SU-DHL-6 (cell line): ENCODE measurements at regions not wholly inside any gene's neighbourhood (a gene's known extent, or its start where the extent isn't known, plus 50 kb on each side); places are given as distances from the start of the nearest gene placed in this dataset.
"Not testable (repeated sequence)": the region's sequence is repeated elsewhere in the genome, so short reads cannot be mapped to it uniquely, and the experiment has no call there.

Source experiments
- H2AFZ ChIP-seq: fragments of 200-600 bp; sonication (generic); 2 replicates; pipeline ENCODE4 v1.6.1; 2014; ENCODE audit warnings: low read depth, mild to moderate bottlenecking, moderate library complexity, mixed read lengths, antibody characterized with exemption, low read length; ENCODE audit not compliant: severe bottlenecking
- H3F3A ChIP-seq: fragments of 200-600 bp; shearing (Covaris generic); 2 replicates; pipeline ENCODE4 v1.6.0; 2016; ENCODE audit warnings: antibody characterized with exemption, mild to moderate bottlenecking; ENCODE audit not compliant: insufficient read depth
- H3K27ac ChIP-seq: fragments of 200-600 bp; sonication (generic); 2 replicates; pipeline ENCODE4 v1.5.1; 2016; ENCODE audit warnings: low read depth, mild to moderate bottlenecking, low read length, moderate library complexity, mixed read lengths
- H3K27me3 ChIP-seq: fragments of 200-600 bp; sonication (generic), shearing (Covaris generic); 2 replicates; pipeline ENCODE4 v1.6.0; 2014; ENCODE audit warnings: mild to moderate bottlenecking, low read length
- H3K36me3 ChIP-seq: fragments of 200-600 bp; sonication (generic); 2 replicates; pipeline ENCODE4 v1.6.1; 2014; ENCODE audit warnings: mild to moderate bottlenecking, low read length, mixed read lengths
- H3K4me2 ChIP-seq: fragments of 300-600, 200-600 bp; shearing (Covaris generic), sonication (generic); 2 replicates; pipeline ENCODE4 v1.6.0; 2014; ENCODE audit warnings: low read length, low read depth, mild to moderate bottlenecking; ENCODE audit not compliant: poor library complexity, severe bottlenecking
- H3K4me3 ChIP-seq: fragments of 200-600 bp; sonication (generic); 2 replicates; pipeline ENCODE4 v1.5.1; 2014; ENCODE audit warnings: antibody characterized with exemption, low read length, mild to moderate bottlenecking, mixed read lengths; ENCODE audit not compliant: insufficient read depth, poor library complexity, severe bottlenecking
- H3K79me2 ChIP-seq: fragments of 200-600 bp; sonication (generic); 2 replicates; pipeline ENCODE4 v1.6.1; 2014; ENCODE audit warnings: mild to moderate bottlenecking, low read length, moderate library complexity; ENCODE audit not compliant: insufficient read depth
- H3K9ac ChIP-seq: fragments of 200-600 bp; sonication (generic); 2 replicates; pipeline ENCODE4 v1.7.0; 2014; ENCODE audit warnings: mild to moderate bottlenecking, low read length
- H3K9me2 ChIP-seq: fragments of 200-600 bp; sonication (generic); replicated peaks from 2 replicates; pipeline ENCODE4 v1.6.1; 2014; ENCODE audit warnings: low read length; ENCODE audit not compliant: insufficient read depth
- H3K9me3 ChIP-seq: fragments of 200-600 bp; sonication (generic); 2 replicates; pipeline ENCODE4 v1.6.1; 2014; ENCODE audit warnings: low read length, mixed read lengths; ENCODE audit not compliant: insufficient read depth
- H4K20me1 ChIP-seq: fragments of 200-600 bp; sonication (generic); 2 replicates; pipeline ENCODE4 v1.6.1; 2014; ENCODE audit warnings: low read depth, mild to moderate bottlenecking, antibody characterized with exemption, low read length, moderate library complexity, mixed read lengths
- EZH2phosphoT487 ChIP-seq: fragments of 200-600 bp; sonication (generic), shearing (Covaris generic); conservative IDR thresholded peaks from 2 replicates; pipeline ENCODE4 v1.6.1; 2018; ENCODE audit warnings: mild to moderate bottlenecking, antibody characterized with exemption, low read length, moderate library complexity, mixed read lengths
- TF ChIP-seq, protein P1 (sequence below): fragments of 200-600 bp; sonication (generic); IDR thresholded peaks from one replicate; pipeline ENCODE4 v1.5.1; 2017; ENCODE audit warnings: antibody characterized with exemption, mild to moderate bottlenecking, low read length, moderate library complexity; ENCODE audit not compliant: insufficient read depth, poor library complexity, severe bottlenecking

DNA sequence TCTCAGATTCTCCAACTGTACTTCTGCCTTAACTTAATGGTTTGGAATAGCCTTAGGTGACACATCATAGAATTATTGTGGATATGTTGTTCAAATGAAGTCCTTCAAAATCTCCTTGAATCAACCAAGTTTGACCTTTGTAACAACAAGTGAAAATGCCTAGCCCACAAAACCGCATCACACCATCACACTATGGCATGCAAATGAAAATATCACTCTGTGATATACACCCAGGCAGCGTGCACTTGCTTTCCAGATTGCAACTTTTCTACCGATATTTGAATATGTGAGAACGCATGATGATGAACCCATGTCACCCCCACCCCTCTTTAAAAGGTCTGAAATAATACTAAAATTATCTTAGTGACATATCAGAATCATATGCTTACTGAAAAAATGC is 656.7 kb downstream of the GABRG1 start:
- H3K36me3 ChIP-seq: no peaks in the 10 kb centered on the region

DNA sequence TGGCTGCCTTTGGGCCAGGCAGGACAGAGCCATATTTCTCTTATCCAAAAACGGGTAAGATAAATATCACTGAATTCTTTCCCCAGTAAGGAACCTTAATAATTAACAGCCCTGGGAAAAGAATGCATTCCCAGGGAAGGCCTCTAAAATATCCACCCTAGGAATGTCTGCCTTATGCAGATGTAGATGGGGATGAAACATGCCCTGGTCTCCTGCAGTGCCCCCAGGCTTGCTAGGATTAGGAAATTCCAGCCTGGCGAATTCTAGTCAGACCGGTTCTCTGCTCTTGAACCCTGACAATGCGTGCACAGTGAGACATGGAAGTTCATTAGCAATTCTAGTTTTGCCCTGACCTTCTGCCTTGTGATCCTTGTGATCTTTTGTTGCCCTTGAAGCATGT is 663.7 kb downstream of the GABRG1 start:
- H3K9me3 ChIP-seq: not testable (repeated sequence)

More for the DNA sequence above, 656.7 kb downstream of the GABRG1 start:
- H3K4me3 ChIP-seq: no peak overlapping the region
- no peaks in the 10 kb centered on the region for H3F3A ChIP-seq
- TF ChIP-seq, protein P1, sequence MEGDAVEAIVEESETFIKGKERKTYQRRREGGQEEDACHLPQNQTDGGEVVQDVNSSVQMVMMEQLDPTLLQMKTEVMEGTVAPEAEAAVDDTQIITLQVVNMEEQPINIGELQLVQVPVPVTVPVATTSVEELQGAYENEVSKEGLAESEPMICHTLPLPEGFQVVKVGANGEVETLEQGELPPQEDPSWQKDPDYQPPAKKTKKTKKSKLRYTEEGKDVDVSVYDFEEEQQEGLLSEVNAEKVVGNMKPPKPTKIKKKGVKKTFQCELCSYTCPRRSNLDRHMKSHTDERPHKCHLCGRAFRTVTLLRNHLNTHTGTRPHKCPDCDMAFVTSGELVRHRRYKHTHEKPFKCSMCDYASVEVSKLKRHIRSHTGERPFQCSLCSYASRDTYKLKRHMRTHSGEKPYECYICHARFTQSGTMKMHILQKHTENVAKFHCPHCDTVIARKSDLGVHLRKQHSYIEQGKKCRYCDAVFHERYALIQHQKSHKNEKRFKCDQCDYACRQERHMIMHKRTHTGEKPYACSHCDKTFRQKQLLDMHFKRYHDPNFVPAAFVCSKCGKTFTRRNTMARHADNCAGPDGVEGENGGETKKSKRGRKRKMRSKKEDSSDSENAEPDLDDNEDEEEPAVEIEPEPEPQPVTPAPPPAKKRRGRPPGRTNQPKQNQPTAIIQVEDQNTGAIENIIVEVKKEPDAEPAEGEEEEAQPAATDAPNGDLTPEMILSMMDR: no peak
- no peak for TF ChIP-seq EZH2phosphoT487
- no peak overlapping the region for H3K9ac ChIP-seq
- no peak overlapping the region for H3K4me2 ChIP-seq
- H2AFZ ChIP-seq: no peak overlapping the region
- no peaks in the 10 kb centered on the region for H4K20me1 ChIP-seq
- no peak overlapping the region for H3K27ac ChIP-seq
- no peaks in the 10 kb centered on the region for H3K79me2 ChIP-seq
- no peaks in the 10 kb centered on the region for H3K27me3 ChIP-seq
- H3K9me3 ChIP-seq: 0 out of 2 replicates have a peak, but pooled peaks cover 4% of the 10 kb centered on the region
- H3K9me2 ChIP-seq: no peaks in the 10 kb centered on the region

DNA sequence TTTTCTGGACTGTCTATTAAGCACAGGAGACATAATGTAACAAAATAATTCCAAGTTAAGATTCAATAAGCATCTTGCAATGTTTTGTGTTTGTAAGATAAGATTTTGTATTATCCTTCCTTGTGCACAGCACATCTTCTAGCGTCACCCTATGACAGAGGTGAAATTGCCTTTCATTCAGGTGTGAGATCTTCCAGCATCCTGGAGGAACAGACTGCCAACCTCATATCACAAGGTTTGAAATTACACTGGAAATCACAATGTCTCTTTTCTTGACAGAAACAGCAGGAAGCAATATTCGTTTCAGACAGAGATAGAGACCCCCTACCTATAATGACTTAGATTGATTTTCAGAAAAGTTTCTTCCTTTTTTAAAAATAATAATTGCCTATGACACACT is 668.6 kb downstream of the GABRG1 start:
- Histone ChIP-seq H4K20me1 (no peaks in the 10 kb centered on the region), H3K27me3 (no peaks in the 10 kb centered on the region), H3K9ac (no peak overlapping the region), H3K9me3 (no peaks in the 10 kb centered on the region), H3K79me2 (no peaks in the 10 kb centered on the region), H3K4me2 (no peak overlapping the region), H3F3A (no peaks in the 10 kb centered on the region), H3K4me3 (no peak overlapping the region), H3K9me2 (no peaks in the 10 kb centered on the region), H3K36me3 (no peaks in the 10 kb centered on the region), H2AFZ (no peak overlapping the region), H3K27ac (no peak overlapping the region)
- no peak for TF ChIP-seq EZH2phosphoT487
- TF ChIP-seq, protein P1: no peak

More for the DNA sequence above, 663.7 kb downstream of the GABRG1 start:
- H3K36me3 ChIP-seq, H3F3A ChIP-seq, H3K27ac ChIP-seq, H3K4me3 ChIP-seq, H4K20me1 ChIP-seq, H3K4me2 ChIP-seq, H3K27me3 ChIP-seq, H3K79me2 ChIP-seq, H3K9me2 ChIP-seq, H3K9ac ChIP-seq, H2AFZ ChIP-seq: not testable (repeated sequence)

DNA sequence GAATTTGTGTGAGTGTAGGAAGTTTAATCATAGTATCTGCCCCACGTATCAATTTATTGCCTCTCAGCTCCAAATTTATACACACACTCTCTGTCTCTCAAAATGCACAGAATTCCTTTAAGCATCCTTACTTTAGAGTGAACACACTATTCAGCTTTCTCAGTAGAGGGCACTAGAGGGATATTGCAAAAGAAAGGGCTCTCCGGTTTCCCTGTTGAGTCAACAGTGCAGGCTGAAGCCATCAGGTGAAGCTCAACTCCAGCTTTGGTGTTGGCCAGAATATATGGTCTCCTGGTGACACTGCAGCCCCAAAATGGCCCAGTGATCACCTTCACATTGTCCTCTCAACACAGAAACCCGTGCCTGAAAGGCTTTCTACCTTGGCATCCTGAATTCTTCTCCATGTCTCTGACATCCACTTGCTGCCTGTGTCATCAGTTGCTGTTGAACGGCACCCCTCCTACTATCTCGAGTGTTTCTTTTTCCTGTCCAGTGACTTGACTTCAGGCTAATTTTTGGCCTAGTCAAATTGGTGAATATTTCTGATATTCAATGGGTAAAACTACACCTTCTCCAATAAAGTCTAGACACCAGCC is 670.5 kb downstream of the GABRG1 start:
- TF ChIP-seq, protein P1: peak; percentile 20
- no peak for TF ChIP-seq EZH2phosphoT487
- no peaks in the 10 kb centered on the region for H4K20me1 ChIP-seq
- H3K27me3 ChIP-seq: no peaks in the 10 kb centered on the region
- H3K27ac ChIP-seq: no peak overlapping the region
- H3K9ac ChIP-seq: no peak overlapping the region
- no peak overlapping the region for H2AFZ ChIP-seq
- no peak overlapping the region for H3K4me2 ChIP-seq
- no peak overlapping the region for H3K4me3 ChIP-seq
- no peaks in the 10 kb centered on the region for H3K9me3 ChIP-seq
- no peaks in the 10 kb centered on the region for H3K36me3 ChIP-seq
- H3K9me2 ChIP-seq: no peaks in the 10 kb centered on the region
- no peaks in the 10 kb centered on the region for H3K79me2 ChIP-seq
- H3F3A ChIP-seq: no peaks in the 10 kb centered on the region
